ENCODE measurements at regions not wholly inside any gene's neighbourhood (a gene's known extent, or its start where the extent isn't known, plus 50 kb on each side); places are given as distances from the start of the nearest gene placed in this dataset.

GRCh38 chr1:59027177-59027576 lies 243.3 kb upstream of the JUN start:
- Histone ChIP-seq H3K4me1 (ENCODE audit: insufficient read depth, poor library complexity, severe bottlenecking) (peaks cover 23% of the 10 kb centered on the region), H3K4me3 (ENCODE audit: severe bottlenecking) (no peak overlapping the region), H3K27ac (ENCODE audit: poor library complexity, severe bottlenecking) (no peak overlapping the region), H3K27me3 (ENCODE audit: insufficient read depth, poor library complexity, severe bottlenecking) (no peaks in the 10 kb centered on the region), H3K36me3 (ENCODE audit: low read depth) (no peaks in the 10 kb centered on the region), H3K9me3 (ENCODE audit: severe bottlenecking) (no peaks in the 10 kb centered on the region)
- ATAC-seq (ENCODE audit: low read depth) (no peak; the same call in 2 of the 3 replicates), DNase-seq (ENCODE audit: low spot score) (no peak)
- no peak for TF ChIP-seq CTCF (IDR thresholded peaks at IDR 0.05; ENCODE audit: poor library complexity, severe bottlenecking)

GRCh38 chr1:59028048-59028447 lies 244.2 kb upstream of the JUN start:
- no peak for TF ChIP-seq CTCF (IDR thresholded peaks at IDR 0.05; ENCODE audit: poor library complexity, severe bottlenecking)
- Histone ChIP-seq H3K27ac (ENCODE audit: poor library complexity, severe bottlenecking) (no peak overlapping the region), H3K4me3 (ENCODE audit: severe bottlenecking) (no peak overlapping the region), H3K9me3 (ENCODE audit: severe bottlenecking) (no peaks in the 10 kb centered on the region), H3K27me3 (ENCODE audit: insufficient read depth, poor library complexity, severe bottlenecking) (no peaks in the 10 kb centered on the region), H3K36me3 (ENCODE audit: low read depth) (no peaks in the 10 kb centered on the region), H3K4me1 (ENCODE audit: insufficient read depth, poor library complexity, severe bottlenecking) (peaks cover 23% of the 10 kb centered on the region)
- no peak for ATAC-seq (ENCODE audit: low read depth)
- DNase-seq (ENCODE audit: low spot score) = no peak

GRCh38 chr1:59029411-59030167 lies 245.7 kb upstream of the JUN start:
- no peaks in the 10 kb centered on the region for H3K36me3 ChIP-seq (ENCODE audit: low read depth)
- peak; percentile 85 for ATAC-seq (ENCODE audit: low read depth)
- no peak for DNase-seq (ENCODE audit: low spot score)
- H3K27ac ChIP-seq (ENCODE audit: poor library complexity, severe bottlenecking) = peak overlapping the region; percentile 73
- no peaks in the 10 kb centered on the region for H3K27me3 ChIP-seq (ENCODE audit: insufficient read depth, poor library complexity, severe bottlenecking)
- TF ChIP-seq CTCF (IDR thresholded peaks at IDR 0.05; ENCODE audit: poor library complexity, severe bottlenecking) = no peak
- no peaks in the 10 kb centered on the region for H3K9me3 ChIP-seq (ENCODE audit: severe bottlenecking)
- H3K4me3 ChIP-seq (ENCODE audit: severe bottlenecking) = no peak overlapping the region
- peaks cover 23% of the 10 kb centered on the region for H3K4me1 ChIP-seq (ENCODE audit: insufficient read depth, poor library complexity, severe bottlenecking)

GRCh38 chr1:59032228-59032627 lies 248.4 kb upstream of the JUN start:
- no peaks in the 10 kb centered on the region for H3K9me3 ChIP-seq (ENCODE audit: severe bottlenecking)
- ATAC-seq (ENCODE audit: low read depth) = no peak
- no peak overlapping the region for H3K27ac ChIP-seq (ENCODE audit: poor library complexity, severe bottlenecking)
- H3K27me3 ChIP-seq (ENCODE audit: insufficient read depth, poor library complexity, severe bottlenecking) = no peaks in the 10 kb centered on the region
- H3K36me3 ChIP-seq (ENCODE audit: low read depth) = no peaks in the 10 kb centered on the region
- TF ChIP-seq CTCF (IDR thresholded peaks at IDR 0.05; ENCODE audit: poor library complexity, severe bottlenecking) = no peak
- H3K4me3 ChIP-seq (ENCODE audit: severe bottlenecking) = no peak overlapping the region
- peaks cover 11% of the 10 kb centered on the region for H3K4me1 ChIP-seq (ENCODE audit: insufficient read depth, poor library complexity, severe bottlenecking)
- DNase-seq (ENCODE audit: low spot score) = no peak

- H3K9me3 ChIP-seq (ENCODE audit: severe bottlenecking) = no peaks in the 10 kb centered on the region
- no peaks in the 10 kb centered on the region for H3K27me3 ChIP-seq (ENCODE audit: insufficient read depth, poor library complexity, severe bottlenecking)
- H3K4me1 ChIP-seq (ENCODE audit: insufficient read depth, poor library complexity, severe bottlenecking) = peaks cover 9% of the 10 kb centered on the region
- no peak for DNase-seq (ENCODE audit: low spot score)
- no peak for ATAC-seq (ENCODE audit: low read depth)
- H3K36me3 ChIP-seq (ENCODE audit: low read depth) = no peaks in the 10 kb centered on the region
- H3K27ac ChIP-seq (ENCODE audit: poor library complexity, severe bottlenecking) = no peak overlapping the region
- no peak overlapping the region for H3K4me3 ChIP-seq (ENCODE audit: severe bottlenecking)
- TF ChIP-seq CTCF (IDR thresholded peaks at IDR 0.05; ENCODE audit: poor library complexity, severe bottlenecking) = no peak
These were observed 249.9 kb upstream of the JUN start for GRCh38 chr1:59033761-59034160.
